CD1c-positive myeloid dendritic cell (primary cell): ENCODE measurements at regions not wholly inside any gene's neighbourhood (a gene's known extent, or its start where the extent isn't known, plus 50 kb on each side); places are given as distances from the start of the nearest gene placed in this dataset.

Experiments used
- DNase-seq: peaks from one replicate; pipeline ENCODE4 v3.0.0-alpha.2; 2016; ENCODE audit errors: extremely low spot score

DNA sequence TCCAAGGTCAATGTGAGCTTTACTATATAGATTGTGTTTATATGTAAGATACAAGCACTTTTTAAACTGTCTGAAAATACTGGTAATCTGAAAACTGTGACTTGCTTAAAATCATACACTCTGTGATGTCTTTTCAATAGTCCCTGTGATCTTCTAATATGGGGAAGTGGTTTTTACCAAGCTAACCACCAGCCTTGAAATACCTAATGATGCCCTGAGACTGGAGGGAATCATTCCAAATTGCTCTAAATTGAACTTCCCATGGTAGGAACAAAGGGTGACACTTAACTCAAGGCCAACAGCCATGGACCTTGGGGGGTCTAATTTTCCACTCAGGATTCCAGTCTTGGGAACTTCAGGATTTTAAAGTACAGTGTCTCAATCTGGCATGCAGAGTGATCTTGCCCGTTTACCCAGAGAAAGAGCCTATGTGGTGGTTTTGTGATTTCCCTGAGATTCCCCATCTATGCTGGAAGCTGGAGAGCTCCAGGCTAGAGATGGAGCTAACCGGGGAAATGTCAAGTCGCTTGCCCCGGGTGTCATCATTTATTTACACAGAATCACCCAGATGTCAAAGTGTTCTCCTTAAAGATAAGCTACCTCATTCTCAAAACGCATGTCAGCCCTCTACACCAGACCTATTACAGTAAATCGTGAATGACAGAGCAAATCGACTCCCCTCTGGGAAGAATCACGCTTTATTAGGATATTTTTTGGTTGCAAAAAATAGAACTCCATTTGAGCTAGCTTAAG lies 198.5 kb downstream of the SP3 start:
- DNase-seq: no peak

DNA sequence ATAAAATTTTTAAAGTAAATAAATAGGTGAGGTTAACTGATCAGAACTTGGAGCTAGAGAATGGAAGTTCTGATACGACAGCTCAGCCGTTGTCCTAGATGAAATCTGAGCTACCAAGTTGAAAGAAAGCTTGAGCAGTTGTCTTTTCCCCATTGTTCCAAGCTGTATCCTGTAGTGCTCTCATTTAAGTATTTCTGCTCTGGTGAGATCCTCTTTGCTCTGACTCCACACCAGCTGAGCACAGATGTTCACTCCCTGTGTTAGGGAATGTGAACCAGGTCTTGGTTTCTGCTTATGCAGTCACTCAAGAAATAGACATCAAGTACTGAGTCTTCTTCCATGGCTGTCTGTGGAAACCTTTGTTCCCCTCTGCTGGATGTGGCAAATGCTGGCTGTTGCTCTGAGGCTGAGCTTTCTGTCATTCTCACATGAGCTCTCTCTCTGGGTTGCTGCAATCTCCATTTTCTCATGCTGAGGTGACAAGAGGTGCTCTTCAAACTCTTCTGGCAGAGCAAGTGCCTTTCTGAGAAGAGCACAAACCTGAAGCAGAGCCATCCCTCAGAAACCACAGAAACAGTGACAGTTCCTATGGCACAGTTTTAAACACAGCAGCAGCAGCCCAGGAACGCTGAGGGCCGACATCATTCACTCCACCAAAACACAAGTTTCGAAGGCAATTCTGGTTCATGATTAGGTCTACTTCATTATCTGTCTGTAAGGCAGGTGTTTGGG lies 194.1 kb downstream of the SP3 start:
- no peak for DNase-seq

DNA sequence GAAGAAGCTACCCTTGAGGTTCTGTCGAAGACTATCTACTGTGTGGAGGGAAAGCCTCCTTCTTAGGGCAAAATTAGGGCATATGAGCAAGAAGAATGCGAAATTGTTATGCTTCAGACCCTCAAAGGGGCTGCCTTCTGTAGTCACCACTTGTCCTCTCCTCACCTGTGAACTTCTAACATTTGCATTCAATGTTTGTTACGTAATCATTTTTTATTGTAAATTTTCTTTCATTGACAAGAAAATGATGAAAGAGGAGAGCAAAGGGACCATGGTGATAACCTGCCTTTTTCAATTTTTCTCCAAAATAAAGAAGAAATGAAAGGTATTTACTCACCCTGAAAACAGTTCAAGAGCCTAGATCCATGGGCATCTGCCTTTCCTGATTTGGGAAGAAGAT lies 193.0 kb downstream of the SP3 start:
- DNase-seq: no peak

DNA sequence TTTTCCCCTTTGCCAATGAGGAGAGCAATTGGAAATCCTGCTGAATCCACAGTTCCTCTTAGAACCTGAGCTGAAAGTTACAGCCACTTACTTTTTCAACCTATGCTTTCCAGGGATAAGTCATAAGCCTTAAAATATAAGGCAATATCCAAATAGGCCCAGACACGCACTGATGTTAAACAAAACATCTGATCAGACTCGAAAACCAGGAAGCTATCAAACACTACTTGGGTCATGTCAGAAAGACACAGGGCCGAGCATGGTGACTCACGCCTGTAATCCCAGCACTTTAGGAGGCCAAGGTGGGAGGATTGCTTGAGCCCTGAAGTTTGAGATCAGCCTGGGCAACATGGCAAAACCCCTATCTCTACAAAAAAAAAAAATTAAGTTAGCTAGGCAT lies 192.1 kb downstream of the SP3 start:
- DNase-seq: no peak

DNA sequence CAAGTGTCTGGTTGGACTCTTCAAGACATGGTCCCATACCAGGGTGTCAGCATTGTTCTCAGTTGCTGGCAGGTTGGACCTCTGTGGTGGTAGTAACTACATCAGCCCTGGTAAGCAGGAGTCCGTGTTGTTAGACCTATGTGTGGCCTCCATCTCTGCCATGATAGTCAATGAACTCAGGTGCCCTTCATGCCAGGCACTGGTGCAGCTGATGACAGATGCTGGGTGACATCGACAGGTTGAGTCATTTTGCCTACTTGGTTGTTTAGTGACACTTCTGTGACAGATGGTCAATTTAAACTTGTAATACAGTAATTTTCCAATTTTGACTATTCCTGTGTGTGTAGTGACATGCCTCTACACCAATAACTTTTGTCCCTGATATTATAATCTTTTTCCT lies 189.7 kb downstream of the SP3 start:
- DNase-seq: no peak

DNA sequence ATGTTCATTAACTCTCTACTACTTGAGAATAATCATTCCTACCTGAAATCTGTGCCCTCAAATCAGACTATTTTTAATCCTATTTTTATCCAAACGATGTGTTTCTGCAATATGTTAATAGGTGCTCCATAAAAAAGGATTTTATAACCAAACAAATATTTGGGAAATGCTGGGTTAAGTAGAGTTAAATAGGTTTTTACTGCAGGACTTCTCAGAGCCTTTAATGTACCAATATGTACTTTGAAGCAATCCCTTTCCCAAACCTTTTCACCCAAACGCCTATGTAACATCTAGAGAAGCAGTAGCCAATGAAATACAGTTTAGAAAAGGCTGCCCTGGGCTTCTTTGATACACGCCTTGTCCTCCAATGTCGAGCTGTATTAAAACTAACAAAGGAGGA lies 182.5 kb downstream of the SP3 start:
- DNase-seq: no peak

DNA sequence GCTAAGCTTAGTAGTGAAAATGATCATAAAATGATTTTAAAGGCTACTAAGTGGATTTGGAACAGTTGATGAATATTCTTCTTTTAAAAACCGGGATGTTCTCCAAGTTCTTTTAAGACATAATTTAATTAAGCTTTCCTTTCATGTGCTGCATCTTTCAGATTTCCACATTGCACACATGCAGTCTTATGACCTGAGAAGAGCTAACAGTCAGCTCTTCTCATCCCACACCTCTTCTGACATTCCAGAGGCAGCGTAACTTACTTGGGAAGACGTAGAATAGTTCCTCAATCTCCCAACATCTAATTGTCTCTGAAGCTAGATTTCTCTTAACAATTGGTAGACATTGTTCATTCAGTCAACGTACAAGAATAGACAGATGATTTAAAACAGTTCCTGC lies 181.8 kb downstream of the SP3 start:
- DNase-seq: no peak

DNA sequence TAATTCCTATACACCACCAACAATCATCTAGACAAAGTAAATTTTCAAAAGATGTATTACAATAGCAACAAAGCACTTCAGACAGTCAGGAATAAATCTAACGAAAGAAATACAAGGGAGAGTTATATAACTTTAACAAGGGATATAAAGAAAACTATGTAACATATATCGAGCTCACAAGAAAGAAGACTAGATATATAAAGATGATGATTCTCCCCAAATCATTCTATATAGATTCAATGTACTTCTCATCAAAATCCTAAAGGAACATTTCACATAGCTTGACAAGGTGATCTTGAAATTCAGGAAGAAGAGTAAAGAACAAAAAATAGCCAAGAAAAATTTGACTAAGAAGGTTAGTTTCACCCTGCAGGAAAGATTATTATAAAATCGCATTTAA lies 179.4 kb downstream of the SP3 start:
- no peak for DNase-seq

DNA sequence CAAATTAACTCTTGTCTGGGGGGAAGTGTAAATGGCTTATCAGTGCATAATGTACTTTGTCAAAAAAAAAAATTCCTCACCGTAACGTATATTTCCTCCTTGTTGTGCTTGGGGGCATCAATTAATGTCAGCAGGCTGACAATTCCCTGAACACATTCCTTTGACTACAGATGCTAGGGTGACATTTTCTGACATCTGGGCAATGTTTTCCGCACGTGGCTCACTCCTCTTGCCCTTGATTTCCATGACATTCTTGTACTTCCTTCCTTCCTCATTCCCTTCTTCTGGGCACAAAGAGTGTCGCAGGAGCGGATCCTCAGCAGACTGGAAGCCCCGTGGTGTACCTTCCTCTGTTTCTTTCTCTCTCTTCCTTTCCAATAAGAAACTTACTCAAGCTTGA lies 173.7 kb downstream of the SP3 start:
- no peak for DNase-seq

DNA sequence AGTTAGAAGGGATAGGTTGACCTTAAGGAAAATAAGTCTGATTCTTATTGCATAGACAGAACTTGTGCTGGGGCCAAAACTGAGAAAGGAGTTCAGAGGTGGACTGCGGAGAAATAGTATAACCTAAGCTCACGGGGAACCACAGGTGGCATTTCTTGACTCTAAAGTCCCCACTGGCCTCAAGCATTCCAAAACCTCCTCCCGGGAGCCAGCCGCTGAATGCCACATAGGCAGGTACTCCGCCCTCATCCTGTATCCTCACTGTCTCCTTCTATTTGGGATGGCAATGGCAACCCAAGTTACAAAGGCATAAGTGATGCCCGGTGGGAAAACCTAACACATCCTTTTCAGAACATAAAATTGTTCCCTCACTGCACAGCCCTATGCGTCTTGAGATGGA lies 173.0 kb downstream of the SP3 start:
- no peak for DNase-seq

DNA sequence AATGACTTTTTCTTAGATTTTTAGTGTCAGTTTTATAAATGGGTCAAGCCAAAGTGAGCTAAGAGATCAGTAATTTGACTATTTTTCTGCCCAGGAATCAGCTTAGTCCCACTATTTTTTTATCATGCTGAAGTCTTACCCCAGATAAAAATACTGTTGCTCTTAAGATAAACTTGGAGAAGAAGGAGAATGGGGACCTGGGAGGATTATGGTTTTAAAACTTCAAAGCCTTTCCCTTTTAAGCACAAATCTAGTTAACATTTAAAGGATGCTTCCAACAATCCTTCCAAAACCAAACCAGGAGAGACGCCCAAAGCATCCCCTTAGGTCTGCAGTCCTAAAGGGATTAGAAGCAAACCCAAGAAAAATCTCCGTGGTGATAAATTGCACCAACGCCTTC lies 172.4 kb downstream of the SP3 start:
- DNase-seq: no peak

DNA sequence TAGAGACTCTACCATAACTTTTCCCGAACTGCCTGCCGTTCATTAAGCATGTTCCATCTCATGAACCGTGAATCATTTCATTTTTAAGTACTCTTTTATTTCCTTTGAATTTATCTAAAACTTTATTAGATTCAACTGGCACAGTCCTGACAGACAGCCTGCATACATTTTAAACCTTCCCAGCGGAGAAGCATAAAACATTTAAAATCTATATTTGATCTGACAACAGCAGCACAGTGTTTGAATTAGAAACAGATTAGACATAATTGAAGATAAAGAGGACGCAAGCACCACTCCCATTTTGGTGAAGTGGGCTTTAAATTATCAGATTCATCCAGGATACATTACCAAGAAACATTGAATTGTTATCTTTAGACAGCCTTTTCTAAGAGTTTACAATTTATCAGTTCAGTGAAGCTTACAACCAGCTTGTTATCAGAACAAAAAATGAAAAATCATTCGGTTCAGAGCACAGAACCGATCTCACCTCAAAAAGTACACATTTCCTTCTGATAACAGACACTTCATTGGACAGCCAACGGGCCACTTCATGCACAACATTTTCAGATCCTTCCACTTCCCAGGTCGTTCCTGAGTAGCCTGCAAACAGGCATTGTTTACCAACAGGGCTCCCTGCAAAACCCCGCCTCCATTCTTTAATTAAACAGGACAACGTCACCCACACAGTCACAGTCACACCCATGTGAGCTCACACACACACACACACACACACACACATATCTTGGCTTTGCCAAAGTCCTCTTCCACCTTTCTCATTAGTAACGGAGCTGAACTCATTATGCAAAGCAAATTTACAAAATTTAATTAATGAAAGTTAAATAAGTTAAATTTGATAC lies 171.2 kb downstream of the SP3 start:
- DNase-seq: no peak

DNA sequence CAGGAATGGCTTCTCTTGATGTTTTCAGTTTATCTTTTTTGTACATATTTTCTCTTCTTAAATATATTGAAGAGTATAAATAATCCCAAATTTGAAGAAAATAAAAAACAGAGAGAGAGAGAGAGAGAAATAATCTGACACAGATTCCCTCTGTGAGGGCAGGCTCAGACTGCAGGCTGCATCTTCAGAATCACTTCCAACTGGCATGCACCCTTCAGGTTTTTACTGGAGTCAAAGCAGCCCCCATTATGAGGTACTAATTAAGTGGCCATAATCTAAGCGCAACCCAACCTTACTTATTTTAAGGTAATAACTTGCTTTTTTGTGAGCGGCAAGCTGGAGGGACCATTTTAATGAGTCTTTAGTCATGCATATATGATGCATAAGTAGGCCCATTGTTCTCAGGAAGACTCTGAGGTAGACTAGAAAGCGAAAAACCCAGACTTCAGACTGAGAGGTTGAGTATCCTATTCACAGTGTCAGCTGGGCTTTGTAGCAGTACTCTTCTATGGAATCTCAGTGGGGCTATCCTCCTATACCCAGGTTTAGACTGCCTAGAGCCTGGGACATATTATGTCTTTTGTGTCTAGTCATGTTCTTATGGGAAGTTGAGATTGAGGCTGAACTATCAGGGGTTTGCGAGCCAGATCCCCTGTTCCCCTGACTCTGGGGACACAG lies 167.4 kb downstream of the SP3 start:
- no peak for DNase-seq

DNA sequence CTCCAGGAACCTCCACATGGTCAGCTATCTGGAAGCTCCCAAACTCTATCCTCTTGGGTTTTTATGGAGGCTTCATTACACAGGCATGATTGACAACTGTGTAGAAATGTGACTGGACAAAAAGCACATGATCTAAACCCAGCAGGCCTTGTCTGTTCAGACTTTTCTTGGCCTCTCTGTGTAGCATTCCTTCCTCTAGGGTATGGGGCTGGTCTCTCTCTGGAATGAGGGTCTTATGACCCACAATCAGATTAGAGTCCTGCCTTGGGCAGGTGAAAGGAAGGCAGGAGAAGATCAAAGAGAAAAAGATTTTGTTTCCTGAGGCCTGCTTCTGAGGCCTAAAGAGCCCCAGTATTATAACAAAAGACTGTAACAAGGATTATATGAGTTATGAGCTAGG lies 162.7 kb downstream of the SP3 start:
- DNase-seq: no peak

DNA sequence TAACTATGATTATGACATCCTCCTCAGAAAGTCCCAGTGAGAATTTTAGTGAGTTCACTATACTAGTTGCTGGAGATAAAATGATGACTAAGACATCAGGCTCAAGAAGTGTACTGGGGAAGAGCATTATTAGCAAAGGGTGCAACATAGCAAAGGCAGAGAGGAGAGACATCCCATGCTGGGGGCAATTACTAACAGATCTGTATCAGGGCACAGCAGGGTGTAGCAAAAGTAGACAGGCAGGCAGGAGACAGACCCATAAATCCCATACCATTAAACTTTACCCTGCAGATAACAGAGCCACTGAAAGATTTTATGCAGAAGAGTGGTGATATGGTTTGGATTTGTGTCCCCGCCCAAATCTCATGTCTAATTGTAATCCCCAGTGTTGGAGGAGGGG lies 161.7 kb downstream of the SP3 start:
- no peak for DNase-seq

DNA sequence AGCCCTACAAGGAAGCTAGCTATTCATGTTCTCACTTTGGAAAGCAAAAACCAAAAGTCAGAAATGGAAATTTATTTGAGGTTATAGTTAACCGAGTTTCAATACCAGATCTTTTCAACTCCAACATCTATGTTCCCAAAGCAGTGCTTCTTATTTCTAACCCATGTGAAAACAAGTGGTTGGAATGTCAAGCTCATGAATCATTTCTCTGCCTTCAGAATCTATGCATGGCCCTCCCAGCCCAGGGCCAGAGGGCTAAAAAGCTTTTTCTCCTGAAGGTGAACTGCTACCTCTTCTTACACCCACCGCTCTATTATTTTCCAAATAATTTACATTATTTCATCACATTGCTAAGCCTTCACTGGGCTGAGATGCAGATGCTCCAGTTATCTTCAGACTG lies 158.4 kb downstream of the SP3 start:
- no peak for DNase-seq

DNA sequence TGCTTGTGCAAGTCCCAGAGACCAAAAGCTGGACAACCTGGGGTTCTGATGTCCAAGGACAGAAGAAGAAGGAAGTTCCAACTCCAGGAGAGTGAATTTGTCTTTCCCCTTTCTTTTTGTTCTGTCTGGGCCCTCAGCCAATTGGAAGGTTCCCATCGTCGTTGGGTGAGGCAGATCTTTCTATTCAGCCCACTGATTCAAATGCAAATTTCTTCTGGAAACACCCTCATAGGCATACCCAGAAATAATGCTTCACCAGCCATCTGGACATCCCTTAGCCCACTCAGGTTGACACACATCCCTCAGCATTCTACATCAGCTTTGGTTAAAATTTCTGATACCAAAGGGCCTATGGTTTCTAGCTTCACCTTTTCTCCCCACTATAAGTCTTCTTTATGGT lies 156.5 kb downstream of the SP3 start:
- DNase-seq: no peak

DNA sequence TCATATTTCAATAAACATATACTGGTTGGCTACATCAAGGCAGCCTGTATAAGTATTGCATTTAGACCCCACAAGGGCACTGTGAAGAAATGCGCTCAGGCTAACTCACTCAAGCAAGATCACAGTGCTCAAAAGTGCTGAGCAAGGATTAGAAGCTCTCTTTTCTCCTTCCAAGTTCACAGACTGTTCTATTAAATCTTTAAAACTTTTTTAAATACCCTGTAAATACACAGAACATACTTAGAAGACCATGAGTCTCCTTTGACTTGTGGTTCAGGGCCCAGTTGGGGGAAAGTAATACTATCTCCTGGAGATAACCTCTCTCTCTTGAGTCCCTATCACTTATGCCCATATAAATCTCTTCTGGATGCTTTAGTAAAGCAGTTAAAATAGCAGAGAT lies 152.9 kb downstream of the SP3 start:
- DNase-seq: no peak

DNA sequence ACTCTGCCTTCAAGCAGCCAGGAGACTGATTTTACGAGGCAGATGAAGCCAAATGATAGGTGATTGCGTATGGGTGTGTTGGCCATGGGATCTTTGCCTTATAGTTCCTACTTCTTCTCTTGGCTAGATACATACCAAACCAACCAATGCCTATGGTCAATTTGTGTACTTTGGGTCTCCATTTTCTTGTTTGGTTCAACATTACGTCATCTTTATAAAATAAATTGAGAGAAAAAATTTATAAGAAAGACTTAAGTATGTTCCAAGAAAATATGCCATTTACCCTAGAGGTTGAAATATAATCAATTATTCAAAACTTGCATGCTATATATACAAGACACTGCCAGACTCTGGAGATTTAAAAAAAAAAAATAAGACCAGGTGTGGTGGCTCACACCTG lies 150.9 kb downstream of the SP3 start:
- no peak for DNase-seq

DNA sequence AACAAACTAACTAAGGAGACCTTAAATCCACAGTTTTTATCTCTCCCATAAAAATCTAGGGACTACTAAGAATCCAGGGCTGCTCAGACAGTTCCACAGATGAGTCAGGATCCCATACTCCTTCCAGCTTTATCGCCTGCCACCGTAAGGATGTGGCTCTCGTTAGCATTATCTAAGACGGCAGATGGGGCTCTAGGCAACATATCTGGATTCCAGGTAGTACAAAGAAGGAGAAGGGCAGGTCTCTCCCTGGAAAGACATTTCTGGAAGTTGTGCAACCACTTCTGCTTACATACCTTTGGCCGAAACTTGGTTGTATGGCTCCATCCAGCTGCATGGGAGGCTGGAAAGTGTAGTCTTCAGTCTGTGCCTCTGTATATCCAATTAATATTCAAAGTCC lies 149.4 kb downstream of the SP3 start:
- no peak for DNase-seq

DNA sequence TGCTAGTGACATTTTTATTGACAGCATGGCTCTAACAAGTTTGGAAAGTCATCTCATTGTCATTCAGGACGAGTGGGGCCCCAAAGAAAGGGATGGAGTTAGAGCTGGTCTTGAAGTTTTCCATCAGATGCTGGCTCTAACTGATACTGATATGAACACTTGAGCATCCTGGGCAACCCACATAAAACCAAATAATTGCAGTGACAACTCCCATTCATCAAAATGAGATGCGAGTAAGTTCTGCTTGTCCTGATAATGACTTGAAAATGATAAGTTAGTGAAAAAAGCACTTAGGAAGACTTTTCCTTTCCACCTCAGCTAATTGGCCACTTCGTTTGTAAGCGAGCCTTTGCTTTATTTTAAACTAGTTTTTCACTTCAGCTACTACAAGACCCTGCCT lies 147.6 kb downstream of the SP3 start:
- no peak for DNase-seq

DNA sequence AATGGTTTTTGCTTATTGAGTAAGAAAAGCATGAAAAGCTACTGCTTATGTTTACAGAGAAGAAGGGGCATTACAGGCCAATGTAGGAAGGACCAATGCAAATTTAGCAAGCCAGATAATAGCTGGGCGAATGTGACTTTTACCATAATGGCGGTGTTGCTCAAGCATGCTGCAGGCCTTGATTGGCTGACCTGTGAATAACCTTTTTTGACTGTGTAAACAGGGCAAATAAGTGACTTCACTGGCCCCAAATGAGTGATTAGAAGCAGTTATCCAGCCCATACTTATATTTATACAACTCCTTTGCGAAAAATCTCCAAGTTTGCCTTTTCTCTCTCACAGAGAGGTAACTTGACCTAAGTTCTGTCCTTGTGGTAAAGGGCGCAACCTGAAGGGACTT lies 146.9 kb downstream of the SP3 start:
- DNase-seq: no peak
